KBM-7 (cell line): ENCODE measurements at regions not wholly inside any gene's neighbourhood (a gene's known extent, or its start where the extent isn't known, plus 50 kb on each side); places are given as distances from the start of the nearest gene placed in this dataset.

ENCODE experiments used
- DNase-seq: peaks from one replicate; pipeline ENCODE4 v3.0.0-alpha.2; 2015
- in situ Hi-C: fragments of 300-500 bp; cut with MboI; formaldehyde crosslinking; loops from 2 replicates; pipeline ENCODE4 v1.14.3; 2020; ENCODE audit warnings: low sequenced_read_pairs, low pct_unique_long_range_greater_than_20kb, mixed read lengths

DNA sequence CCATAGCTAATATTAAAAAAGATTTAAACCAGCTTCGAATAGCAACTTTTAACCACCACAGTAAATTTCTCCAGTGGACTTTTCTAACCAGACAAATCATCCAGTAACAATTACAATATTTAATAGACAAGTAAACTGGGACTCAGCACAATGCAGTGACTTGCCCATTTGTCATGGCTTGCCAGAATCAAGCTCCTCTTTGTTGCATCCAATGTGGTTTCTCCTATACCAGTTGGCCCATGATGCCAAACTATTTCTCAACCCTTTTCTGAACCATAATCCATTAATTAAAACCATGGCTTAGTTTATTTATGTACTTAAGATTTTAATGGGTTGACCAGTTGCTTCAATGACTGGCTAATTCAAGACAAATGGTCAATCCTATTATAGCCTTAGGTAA is 64.4 kb downstream of the DIO2 start:
- no peak for DNase-seq
- in situ Hi-C loops, result no loop called here

DNA sequence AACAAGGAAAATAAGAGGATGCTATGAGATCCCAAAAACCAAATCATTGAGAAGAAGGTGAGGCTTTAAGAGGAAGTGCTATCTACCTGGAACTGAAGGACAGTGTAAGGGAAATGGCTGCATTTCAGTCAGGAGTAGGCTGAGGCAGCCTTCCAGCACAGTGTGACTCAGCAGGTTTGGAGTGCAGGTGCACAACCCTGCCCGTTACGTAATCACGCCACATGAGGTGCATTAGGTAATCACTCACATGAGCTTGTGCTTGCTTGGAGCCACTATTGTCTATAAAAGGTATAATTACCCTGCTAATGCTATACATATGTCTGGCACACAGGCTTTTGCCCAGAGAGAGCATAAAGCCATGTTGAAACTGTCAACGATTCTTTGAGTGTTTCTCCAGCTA is 74.9 kb downstream of the DIO2 start:
- DNase-seq, result peak; percentile 16
- in situ Hi-C loops, result no loop called here

DNA sequence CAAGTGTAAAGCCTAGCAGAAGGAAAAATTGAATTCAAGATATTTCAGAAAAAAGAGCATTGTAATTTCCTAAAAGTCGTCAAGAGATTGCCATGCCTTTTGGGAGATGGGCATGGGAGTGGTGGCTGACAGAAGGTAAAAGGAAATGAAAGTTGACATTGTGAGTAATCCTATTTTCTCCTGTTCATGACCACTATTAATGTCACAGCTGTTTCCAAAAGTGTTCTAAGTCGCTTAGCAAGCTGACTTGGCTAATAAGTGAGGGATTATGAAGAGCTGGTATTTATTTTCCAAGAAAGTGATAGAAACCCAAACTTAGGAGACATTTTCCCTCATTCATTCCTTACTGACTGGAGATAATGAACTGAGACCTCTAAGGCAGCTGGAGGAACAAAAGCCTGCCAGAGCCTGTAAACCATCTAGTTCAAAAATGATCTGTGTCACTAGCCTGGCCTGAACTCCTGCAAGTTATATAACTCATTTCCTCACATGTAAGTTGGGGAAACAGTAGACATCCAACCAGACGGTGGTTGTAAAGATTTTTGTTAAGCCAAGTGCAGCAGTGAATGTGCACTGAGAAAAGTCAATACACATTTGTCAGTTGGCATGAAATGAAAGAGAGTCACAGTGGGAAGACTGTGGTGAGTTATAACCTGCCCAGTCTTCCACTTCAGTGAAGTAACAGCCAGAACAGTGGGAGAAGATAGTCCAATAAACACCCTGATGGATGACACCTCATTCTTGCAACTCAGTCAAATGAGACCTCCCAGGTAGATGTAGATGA is 75.8 kb downstream of the DIO2 start:
- no peak for DNase-seq
- in situ Hi-C loops, result no loop called here

DNA sequence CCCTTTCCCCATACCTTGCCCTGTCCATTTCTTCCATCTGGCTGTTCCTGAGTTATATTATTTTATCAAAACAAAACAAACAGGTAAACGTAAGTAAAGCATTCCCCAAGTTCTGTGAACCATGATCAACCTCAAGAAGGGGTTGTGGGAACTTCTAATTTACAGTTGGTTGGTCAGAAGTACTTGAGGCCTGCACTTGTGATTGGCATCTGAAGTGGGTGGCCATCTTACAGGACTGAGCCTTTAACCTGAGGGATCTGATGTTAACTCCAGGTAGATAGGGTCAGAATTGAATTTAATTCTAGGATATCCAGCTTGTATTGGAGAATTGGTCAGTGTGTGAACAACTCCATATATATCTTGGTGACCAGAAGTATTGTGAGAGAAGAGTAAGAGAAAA is 77.0 kb downstream of the DIO2 start:
- in situ Hi-C loops, result no loop called here
- no peak for DNase-seq

DNA sequence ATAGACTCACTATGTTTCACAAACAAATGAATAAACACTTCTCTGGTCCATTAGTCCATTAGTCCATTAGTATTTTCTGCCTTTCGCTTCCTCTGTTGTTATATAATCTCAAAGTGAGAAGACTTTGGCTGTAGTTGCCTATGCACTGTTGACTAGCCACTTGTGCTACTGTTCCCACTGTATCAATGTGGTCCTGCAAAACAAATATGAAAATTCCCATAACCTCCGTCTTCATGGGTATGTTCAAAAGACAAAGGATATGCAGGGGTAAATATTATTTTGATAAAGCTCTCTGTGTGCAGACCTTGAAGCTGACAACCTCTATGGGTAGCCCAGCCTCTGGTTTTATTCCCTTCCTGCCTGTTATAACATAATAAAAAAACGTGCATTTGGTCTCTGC is 77.8 kb downstream of the DIO2 start:
- no peak for DNase-seq
- in situ Hi-C loops, result no loop called here

DNA sequence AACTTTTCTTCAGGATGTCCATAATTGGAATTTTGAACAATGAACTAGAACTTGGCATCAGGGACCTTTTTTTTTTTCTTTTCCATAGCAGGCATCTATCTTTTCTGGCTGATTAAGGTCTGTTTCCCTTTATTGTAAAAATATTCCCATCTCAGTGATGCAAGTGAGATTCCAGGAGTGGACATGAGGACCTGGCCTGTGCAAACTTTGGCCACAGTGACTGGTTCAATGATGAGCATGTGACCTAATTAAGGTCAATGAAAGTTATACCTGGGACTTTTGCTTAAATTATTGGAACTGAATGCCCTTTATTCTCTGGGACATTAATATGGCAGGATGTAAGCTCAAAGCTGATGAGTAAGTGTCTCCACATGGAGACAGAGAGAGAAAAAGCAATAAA is 83.8 kb downstream of the DIO2 start:
- DNase-seq, result no peak
- in situ Hi-C loops, result no loop called here

DNA sequence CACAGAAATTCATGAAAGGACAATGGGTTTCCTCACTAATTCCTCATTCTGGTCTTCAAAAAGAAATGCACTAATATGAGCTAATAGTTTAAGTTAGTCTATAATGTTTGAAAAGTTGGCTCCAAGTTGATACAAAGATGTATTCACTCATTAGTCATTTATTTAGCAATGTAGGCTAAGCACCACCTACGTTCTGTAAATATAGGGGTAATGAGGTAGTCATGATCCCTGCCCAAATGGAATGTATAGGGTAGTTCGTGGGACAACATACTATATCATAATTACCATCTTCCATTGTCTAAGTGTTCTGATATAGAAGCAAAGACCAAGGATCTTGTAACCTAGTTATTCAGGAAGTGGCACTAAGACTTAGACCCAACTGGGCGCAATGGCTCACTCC is 86.5 kb downstream of the DIO2 start:
- in situ Hi-C loops, result no loop called here
- DNase-seq, result no peak

DNA sequence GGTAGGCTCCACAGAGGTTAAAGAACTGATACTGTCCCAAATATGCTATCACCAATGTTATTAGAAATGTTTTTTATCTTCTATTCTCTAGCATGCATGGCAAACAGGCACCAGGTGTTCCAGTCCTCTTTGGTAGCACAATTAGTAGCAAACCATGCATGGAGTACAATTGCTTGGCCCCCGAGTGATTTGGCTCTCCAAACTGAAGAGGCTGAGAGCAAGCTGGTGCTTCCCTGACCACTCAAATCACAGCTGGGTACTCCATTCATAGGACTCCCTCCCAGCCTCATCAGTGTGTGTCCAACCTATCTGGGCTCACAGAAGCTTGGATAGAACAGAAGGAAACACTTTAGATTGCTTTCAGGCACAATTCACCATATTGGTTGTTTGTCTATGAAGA is 93.4 kb downstream of the DIO2 start:
- in situ Hi-C loops, result no loop called here
- no peak for DNase-seq

DNA sequence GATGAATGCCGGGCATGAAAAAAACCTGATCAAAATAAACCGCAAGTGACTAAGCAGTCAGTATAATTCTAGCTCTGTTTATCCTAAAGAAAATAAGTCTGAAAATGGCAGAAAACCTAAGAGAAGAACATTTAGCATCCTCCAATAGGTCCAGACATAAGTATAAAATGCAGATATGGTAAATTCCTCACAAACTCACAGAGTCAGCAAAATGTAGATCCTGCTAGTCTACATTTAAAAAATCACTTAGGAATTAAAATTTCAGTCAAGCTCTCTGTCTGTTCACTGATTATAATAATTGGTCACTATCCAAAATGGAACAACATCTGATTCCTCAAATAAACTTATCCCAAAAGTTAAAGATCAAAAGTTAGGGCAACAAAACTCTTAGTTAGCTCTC is 95.1 kb downstream of the DIO2 start:
- in situ Hi-C loops, result no loop called here
- no peak for DNase-seq

DNA sequence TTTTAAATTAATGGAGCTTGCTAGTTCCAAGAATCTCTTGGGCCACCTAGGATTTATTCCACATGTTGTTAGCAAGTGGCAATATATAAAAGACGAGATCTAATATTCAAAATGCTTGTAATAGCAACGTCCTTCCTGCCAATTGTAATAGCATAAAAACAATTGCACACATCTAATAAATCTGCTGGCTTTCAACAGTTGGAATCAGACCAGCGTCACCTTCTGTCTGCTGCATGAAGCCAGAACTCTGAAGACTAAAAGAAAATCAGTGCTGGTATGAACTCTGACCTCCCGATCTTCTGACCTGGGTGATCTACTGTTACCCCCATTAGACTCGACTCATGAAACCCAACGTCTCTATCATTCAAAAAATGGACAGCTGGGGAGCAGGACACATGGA is 100.6 kb downstream of the DIO2 start:
- DNase-seq, result no peak
- in situ Hi-C loops, result no loop called here

DNA sequence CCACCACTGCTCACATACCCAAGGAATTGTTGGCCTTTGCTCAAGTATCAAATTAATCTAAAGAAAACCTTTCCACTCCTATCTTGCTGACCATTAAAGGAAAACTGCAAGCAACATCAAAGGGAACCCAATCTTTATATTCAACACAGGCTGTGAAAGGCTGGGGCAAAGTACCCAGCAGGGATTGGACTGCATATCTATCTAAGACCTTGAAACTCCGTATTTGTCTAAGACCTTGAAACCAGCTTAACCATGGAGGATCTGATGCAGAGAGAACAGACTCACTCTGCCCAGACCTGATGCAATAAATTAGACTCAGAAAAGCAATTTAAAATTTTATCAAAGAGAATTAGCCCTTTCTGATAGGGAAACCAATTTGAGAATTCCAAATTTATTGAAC is 102.2 kb downstream of the DIO2 start:
- in situ Hi-C loops, result no loop called here
- no peak for DNase-seq

DNA sequence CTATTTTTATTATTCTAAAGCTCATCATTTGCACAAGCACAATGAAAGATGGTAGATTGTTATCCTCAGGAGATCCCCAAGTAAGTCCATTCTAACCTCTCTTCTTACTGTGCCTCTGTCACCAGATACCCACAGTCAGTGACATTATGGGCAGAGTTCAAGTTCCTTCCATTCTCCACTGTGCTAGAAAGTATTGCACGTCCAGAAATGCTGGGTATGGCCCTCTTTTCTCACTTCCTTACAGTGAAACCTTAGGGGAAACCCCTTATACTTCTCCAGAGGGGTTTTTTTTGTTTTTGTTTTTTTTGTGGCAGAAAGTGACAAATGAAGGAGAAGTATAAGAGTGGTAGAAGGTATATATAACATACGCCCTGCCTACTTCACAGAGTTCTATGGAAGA is 102.9 kb downstream of the DIO2 start:
- in situ Hi-C loops, result no loop called here
- no peak for DNase-seq

DNA sequence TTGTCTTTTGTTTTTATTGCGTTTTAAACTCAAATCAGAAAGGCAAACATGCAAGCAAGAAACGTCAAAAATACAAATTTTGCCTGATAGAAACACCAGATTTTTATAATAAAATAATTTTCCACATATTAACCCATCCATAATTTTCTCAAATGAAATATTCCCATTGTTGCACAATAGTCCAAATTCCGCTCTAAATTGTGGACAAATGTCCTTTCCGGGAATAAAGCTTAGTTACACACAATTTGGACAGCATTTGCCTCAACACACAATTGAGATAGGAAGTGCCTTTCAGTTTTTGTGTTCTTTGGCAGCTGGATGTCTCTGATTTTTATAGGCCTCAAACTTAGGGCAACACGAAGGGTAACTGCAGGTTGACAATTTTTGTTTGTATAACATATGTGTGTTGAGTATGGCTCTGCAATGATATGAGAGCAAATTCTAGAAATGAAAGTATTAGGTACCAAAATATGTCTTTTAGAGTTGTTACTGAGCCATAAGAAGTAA is 105.8 kb downstream of the DIO2 start:
- in situ Hi-C loops, result no loop called here
- DNase-seq, result no peak

DNA sequence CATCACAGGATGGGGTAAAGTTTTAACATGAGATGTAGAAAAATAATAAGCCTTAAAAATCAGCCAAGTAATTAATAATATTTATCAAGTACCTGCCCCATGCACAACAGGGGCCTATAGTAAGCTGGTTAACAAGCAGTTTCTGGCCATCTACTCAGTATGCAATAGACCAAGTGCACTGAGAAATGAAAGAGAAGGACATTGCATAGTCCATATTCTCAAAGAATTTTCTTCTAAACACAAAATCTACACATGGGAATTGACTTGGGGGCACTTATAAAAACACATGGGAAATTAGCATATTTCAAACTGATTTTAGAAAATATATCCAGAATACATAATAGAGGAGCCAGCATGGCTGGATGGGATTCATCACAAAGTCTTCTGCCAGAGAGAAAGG is 109.5 kb downstream of the DIO2 start:
- in situ Hi-C loops, result no loop called here
- no peak for DNase-seq

DNA sequence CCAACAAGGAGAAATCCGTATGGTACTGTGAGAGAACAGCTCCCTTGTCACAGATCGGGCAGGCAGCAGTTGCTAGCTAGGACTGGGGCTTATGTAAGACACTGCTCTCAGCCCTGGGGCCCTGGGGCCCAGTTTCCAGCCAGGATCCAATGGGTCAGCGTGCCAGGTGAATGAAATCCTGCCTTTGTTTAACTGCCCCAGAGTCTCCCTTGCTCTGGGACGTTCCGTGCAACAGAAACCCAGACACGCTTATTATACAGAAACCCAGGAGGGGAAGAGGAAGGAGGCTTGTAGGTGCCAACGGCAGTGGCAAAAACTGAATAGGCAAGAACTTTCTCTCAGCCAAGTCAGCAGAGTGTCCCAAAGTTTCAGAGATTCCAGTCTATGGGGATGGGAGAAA is 110.6 kb downstream of the DIO2 start:
- in situ Hi-C loops, result no loop called here

DNA sequence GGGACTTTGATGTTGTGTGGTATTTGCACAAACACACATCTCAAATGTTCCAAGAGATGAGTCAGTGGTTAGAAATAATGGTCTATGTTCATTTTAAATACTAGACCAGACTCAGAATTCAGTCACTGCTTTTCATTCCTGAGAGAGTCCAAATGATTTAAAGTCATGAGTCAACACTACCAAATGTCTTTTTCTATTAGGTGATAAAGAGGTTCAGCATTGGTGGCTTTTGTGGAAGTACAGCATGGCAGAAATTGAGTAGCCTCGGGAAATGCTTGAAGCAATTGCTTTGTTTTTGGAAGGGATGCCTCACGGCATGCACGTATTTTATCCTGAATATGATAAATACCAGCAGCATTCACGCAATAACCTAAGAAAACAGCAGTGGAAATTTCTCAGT is 115.7 kb downstream of the DIO2 start:
- in situ Hi-C loops, result no loop called here
- DNase-seq, result no peak

More for the DNA sequence above, 110.6 kb downstream of the DIO2 start:
- DNase-seq, result no peak

DNA sequence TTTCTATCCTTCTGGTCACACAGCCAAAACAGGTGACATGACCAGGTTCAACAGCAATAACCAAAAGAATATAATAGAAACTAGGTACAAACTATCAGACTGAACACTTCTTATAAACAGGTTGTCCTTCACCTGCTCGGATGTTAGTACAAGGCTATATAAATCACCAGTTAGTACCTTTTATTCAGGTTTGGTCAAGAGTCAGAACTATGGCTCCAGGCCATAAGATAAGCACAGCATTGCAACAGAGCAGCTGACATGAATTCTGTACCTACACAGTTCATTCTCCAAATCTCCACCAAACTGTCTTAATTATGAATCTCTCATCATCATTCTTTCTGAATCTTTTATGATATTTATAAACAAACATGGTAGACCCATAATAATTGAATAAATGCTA is 123.9 kb downstream of the DIO2 start:
- DNase-seq, result no peak
- in situ Hi-C loops, result no loop called here

DNA sequence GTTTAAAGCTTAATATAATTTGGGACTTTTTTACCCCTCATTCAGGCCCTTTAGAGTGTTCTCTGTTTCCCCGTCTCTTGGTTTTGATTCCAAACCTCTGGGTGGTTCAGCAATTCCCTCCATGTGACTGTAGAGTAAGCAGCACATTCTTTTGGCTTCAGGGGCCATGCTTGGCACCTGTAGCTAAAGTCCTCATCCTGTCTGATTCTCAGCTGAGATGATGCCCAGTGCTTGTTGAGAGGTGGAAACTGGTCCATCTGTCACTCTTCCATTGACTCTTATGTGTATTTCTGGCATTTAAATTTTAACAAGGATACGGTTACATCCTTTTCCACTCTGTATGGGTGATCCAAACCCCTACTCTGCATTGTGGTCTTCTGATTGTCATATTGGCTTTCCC is 127.1 kb downstream of the DIO2 start:
- in situ Hi-C loops, result no loop called here
- DNase-seq, result no peak

DNA sequence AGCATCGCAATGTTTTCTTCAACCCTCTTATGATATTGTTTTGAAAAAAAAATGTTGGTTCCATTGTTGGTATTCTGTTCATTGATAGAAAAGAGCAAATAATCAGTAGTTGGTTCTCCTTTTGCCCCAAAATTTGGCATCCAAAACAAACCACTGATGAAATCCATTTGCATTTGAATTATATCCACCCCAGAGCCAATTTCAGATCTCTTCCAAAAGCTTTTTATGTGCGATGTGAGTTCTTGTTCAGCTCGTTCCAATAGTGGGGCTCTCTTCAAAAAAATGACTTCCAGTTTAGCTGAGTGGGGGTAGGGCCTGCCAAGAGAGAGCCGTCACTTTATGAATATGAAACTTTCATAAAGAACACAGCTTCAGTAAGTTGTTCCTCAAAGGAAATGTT is 130.7 kb downstream of the DIO2 start:
- DNase-seq, result no peak
- in situ Hi-C loops, result no loop called here

DNA sequence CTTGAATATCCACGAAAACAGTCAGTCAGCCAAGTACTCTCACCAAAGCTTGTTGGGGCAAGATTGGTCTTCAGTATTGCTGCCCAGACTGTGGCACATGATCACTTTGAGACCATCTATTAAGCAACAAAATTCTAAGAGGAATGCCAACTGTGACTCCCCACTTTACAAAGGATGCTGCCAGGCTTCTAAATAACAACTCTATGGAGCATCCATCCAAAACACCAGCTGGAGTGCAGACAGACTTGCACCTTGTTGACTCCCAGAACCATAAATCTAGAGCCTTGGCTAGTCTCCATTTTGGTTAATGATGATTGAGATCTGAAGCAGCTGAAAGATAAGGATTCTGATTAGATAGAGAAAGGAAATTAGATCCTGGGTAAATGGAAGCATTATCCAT is 132.8 kb downstream of the DIO2 start:
- DNase-seq, result no peak
- in situ Hi-C loops, result no loop called here

DNA sequence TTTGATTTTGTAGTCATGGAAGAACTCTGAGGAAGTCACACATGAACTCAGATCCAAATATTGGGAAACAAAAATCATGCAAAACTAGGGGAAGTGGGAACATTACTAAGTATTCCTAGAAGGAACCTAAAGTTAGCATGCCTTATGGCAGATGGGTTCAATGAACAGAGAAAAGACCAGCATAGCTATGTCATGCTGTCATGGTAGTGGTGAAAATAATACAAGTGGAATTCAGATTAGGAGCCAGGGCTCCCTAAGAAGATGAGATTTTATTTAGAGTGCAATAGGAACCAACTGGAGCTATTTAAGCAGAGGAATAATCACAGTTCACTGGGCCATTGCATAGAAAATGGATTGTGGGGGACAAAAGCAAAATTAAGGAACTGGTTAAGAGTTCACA is 134.0 kb downstream of the DIO2 start:
- in situ Hi-C loops, result no loop called here
- no peak for DNase-seq
